ENCODE measurements at regions not wholly inside any gene's neighbourhood (a gene's known extent, or its start where the extent isn't known, plus 50 kb on each side); places are given as distances from the start of the nearest gene placed in this dataset.

DNA sequence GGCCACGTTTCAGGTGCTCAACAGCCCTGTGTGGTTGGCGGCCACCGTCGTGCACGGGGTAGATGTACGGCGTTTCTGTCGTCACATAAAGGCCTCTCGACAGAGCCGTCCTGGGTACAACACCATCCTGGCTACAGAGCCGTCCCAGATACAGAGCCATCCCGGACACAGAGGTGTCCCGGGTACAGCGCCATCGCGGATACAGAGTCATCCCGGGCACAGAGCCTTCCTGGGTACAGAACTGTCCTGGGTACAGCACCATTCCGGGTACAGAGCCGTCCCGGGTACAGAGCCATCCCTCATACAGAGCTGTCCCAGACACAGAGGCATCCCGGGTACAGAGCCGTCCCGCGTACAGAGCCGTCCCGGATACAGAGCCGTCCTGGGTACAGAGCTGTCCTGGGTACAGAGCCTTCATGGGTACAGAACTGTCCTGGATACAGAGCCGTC is 222.7 kb upstream of the SOX1 start:
- no peak for DNase-seq

DNA sequence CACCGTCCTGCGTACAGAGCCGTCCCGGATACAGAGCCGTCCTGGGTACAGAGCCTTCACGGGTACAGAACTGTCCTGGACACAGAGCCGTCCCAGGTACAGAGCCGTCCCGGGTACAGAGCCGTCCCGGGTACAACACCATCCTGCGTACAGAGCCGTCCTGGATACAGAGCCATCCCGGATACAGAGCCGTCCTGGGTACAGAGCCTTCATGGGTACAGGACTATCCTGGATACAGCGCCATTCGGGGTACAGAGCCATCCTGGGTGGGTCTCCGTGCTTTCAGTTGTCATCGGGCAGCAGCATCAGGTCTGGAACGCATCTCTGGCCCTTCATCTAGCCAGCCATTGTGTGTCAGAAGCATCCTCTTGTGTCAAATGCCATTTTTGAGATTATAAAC is 222.3 kb upstream of the SOX1 start:
- no peak for DNase-seq

DNA sequence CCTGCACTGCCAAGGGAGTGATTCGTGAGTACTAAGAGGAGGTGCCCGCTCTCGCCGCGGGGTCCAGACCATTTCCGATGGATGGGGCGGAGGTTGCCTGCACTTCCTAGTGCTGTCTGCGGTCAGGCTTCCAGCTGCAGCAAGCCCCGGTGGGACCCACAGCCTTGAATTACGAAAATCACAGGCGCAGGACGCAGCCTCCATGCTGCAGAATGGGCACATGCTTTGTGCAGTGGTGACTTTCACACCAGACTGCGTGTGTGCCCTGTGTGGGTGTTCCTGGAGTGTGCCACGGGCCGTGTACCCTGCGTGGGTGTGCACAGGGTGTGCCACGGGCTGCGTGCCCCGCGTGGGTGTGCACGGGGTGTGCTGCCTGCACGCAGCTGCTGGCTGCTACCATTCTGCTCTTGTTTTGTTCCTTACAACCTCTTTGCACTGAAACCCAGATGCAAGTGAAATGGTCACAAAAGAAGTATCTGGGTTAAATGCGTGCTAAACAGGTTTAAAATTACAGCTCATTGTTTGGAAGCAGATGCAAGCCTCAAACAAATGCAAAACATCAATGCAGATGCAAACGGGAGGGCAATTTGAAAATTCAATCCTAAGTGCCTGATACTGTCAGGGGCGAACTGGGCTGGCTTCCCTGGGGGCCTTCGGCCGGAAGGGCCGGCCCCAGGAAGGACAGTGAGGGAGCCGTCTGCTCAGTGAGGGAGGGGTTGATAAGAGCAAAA is 221.2 kb upstream of the SOX1 start:
- DNase-seq: no peak

DNA sequence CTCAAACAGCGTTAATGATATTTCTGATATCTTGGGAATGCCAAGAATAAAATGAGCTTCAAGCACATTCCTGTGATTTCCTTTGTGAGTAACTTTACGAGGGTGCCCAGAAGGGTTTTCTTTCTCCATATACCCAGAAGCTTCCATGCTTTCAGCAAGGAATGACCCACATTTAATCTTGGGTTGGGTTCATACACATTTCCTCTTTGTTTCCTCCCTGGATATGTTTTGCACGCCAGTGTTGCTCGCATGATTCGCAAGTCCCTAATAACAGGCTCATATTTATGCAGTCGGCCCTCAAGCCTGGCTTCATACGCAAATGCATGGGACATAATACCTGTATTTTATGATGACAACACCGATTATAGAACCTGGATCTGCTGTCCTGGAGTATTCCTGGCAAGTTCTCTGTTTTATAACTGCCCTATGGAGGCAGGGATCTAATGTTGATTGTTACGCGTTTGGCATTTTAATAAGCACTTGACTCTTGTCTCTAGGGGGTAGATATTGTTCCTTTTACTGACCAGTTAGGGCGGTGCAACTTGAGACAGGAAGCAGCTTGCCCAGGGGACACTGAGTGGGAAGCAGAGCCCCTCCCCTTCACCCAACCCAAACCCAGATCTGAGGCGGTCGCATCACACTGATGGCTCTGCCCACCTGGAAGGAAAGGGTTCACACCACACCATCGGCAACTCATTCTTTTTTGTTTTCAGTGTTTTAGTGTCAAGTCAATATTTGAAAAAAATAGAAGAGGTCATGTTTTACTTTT is 220.4 kb upstream of the SOX1 start:
- DNase-seq: no peak

DNA sequence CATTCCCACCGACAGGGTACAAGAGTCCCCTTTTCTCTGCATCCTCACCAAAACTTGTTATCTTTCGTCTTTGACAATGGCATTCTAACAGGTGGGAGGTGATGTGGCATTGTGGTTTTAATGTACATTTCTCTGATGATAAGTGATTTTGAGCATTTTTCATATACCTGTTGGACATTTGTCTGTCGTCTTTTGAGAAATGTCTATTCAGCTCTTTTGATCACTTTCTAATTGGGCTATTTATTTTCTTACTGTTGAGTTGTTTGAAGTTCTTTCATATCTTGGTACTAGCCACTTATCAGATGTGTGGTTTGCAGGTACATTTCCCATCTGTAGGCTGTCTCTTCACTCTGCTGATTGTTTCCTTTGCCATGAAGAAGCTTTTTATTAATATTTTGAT is 219.0 kb upstream of the SOX1 start:
- no peak for DNase-seq

DNA sequence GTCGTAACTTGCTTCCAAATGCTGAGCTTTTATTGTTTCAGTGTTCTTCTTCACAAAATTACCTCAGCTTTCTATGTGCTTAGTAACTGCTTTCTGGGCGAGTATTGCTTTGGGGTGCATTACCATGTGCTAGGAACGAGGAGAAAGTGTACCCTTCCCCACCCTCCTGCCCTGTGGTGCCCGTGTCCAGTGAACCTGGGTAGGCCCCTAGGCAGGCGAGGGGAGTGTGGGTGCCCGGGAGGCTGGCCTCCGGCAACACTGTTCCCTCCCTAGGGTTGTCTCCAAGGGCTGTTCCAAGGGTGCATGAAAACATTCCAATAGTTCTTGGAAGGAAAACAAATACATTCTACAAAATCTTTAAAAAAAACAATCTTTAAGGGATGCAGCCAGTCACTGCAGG is 216.5 kb upstream of the SOX1 start:
- DNase-seq: no peak

DNA sequence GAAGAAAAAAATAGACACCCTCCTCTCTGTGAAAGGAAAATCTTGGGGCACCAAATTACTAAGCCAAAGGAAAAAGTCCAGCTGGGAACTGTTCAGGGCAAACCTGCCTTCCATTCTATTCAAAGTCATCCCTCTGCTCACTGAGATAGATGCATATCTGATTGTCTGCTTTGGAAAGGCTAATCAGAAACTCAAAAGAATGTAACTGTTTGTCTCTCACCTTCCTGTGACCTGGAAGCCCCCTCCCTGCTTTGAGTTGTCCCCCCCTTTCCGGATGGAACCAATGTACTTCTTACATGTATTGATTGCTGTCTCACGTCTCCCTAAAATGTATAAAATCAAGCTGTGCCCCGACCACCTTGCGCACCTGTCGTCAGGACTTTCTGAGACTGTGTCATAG is 216.0 kb upstream of the SOX1 start:
- DNase-seq: no peak

DNA sequence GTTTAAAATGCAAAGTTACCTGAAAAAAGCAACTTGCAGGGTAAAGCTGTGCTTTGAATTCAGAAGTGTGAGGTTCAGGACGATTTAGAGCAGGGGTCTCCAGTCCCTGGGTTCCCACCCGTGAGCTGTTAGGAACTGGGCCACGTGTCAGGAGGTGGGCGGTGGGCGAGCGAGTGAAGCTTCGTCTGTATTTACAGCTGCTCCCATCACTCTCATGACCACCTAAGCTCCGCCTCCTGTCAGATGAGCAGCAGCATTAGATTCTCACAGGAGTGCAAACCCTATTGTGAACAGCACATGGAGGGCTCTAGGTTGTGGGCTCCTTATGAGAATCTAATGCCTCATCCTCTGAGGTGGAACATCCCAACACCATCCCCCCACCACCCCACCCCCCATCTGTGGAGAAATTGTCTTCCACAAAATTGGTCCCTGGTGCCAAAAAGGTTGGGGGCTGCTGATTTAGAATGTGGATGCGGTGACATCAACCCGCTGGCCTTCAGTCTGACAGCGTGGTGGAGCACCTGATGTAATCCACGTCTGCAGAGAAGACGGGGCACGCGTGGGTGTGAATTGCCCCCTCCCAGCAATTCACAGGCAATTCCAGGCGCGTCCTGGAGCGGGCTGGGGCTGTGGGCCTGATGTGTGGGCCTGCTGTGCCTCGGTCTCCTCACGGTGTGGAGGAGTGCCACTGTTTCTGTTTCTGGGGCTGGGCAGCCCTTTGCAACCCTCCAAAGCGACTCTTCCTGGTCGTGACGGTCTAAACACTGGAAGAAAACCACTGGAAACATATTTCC is 214.0 kb upstream of the SOX1 start:
- DNase-seq: peak; percentile 9

DNA sequence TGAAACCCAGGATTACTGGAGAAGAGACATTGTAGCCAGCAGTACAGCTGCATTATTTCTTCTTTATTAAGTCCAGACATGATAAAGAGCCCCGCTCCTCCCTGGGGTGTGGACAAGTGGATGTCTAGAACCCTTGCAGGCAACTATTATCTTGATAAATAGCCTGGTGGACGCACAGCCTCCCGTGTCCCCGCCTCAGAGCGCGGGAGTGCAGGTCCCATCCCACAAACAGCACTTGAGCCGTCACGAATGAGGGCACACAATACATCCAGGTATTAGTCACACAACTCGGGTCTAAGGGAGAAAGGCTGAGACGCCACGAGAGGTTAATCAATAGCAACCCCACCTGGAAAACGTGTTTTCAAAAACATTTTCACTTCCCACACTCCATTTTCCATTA is 213.2 kb upstream of the SOX1 start:
- peak; percentile 96 for DNase-seq

DNA sequence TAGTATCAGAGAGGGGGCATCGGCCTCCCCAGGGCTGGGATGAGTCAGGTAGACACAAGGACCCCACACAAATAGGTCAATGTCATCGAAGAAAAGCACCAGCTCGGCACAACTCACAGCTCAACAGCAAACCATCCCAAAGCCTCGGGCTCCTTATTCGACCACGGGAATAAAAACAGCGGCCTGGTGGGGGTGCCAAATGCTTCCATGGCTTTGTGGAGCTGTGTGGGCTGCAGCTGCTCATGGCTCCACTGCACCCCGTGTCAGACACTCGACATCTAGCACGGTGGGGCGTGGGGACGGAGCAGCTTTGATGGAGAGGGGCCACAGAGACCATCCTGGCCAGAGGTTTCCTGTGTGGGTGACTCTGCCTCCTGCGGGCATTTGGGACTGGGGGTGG is 212.5 kb upstream of the SOX1 start:
- DNase-seq: no peak

DNA sequence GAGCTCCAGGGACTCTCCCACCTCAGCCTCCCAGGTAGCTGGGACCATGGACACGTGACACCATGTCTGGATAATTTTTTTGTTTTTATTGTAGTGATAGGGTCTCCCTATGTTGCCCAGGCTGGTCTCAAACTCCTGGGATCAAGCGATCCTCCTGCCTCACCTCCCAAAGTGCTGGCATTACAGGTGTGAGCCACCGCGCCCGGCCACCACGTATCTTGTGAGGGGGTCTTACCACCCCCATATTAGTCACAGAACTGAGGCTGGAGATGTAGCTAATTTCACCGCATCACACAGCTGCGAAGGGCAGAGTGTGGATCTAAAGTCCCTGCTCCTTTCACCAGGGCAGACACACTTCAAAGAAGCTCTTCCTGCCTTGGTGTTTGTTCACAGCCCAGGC is 211.8 kb upstream of the SOX1 start:
- DNase-seq: no peak

DNA sequence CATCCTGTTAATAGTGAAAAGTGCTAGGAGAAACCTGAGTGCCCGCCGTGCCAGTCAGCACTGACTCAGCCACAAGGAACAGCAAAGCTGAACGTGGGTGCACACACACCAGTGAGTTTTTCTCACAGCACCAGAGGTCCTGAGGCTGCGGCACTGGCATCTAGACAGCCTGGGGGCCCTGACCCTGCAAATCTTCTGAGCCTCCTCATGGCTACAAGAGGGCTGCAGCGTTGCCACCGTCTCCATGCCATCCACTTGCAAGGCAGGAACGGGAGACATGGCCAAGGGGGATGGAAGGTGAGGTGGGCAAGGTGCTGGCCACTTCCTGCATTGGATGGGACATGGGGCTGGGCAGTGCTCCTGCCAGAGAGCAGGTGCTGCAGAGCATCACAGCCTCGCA is 211.2 kb upstream of the SOX1 start:
- DNase-seq: no peak

DNA sequence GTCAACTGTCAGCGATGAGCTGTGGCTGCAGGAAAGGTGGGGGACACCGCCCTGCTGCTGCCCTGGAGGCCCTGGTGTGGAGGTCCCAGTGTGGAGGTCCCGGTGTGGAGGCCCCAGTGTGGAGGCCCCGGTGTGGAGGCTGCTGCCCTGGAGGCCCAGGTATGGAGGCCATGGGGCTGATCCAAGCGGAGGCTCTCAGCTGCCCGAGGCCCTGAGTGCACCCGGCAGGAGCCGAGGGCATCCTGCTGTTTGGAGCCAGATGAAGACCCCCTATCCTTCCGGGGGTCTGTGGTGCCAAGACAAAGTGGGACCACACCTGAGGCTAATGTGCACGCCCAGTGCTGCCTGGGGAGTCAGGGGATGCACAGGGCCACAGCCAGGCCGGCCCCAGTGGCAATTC is 210.4 kb upstream of the SOX1 start:
- no peak for DNase-seq

DNA sequence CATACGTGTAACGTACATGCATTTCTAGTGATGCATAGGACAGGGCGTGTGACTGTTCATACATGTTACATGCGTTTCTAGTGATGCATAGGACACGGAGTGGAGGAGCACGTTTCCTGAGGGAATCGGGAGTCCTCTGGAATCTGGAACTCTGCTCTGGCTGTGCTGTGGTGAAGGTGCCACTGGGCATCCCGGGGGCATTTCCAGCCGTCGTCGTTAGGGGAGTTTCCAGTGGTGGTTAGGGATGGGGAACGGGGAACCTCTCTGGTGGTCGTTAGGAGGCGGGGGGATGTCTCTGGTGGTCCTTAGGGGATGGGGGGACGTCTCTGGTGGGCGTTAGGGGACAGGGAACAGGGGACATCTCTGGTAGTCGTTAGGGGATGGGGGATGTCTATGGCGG is 209.6 kb upstream of the SOX1 start:
- DNase-seq: no peak

DNA sequence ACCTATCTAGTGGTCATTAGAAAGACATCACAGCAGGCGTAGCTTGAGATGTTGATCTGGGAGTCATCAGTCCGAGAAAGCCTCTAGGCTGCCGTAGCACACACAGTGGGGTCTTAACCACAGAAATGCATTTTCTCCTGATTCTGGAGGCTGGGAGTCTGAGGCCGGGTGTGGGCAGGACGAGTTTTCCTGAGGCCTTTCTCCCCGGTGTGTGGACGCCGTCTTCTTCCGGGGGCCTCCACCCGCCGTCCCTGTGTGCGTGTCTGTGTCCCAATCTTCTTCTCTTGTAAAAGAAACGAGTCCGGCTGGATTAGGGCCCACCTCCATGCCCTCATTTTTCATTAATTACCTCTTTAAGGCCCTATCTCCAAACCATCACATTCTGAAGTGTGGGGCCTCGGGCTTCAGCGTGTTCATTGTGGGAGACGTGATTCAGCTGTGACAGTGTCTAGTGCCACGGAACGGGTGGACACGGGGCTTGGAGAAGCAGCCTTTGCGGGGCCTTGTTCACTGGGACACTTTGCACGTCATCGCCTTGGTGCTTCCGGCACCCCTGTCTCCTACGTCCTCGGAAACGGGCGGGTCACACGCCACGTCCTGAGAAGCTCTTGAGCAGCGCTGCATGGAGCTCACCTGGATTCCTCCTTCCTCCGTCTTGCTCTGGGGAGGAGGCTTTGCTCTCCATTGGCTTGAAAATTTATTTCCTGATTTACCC is 208.9 kb upstream of the SOX1 start:
- DNase-seq: no peak

DNA sequence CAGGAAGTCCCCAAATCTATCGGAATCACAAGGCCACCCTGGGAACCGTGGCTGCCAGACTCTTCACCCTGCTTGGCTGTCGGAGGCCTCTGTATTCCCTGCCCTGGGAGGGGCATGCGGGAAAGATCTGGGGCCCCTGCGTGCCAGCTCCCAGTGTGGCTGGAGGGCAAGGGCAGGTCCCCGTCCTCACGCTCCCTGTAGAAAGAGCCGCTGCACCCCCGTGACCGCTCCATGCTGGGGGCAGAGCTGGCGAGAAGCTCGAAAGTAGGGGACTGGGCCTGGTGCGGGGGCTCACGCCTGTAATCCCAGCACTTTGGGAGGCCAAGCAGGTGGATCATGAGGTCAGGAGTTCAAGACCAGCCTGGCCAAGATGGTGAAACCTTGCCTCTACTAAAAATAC is 208.4 kb upstream of the SOX1 start:
- DNase-seq: no peak

DNA sequence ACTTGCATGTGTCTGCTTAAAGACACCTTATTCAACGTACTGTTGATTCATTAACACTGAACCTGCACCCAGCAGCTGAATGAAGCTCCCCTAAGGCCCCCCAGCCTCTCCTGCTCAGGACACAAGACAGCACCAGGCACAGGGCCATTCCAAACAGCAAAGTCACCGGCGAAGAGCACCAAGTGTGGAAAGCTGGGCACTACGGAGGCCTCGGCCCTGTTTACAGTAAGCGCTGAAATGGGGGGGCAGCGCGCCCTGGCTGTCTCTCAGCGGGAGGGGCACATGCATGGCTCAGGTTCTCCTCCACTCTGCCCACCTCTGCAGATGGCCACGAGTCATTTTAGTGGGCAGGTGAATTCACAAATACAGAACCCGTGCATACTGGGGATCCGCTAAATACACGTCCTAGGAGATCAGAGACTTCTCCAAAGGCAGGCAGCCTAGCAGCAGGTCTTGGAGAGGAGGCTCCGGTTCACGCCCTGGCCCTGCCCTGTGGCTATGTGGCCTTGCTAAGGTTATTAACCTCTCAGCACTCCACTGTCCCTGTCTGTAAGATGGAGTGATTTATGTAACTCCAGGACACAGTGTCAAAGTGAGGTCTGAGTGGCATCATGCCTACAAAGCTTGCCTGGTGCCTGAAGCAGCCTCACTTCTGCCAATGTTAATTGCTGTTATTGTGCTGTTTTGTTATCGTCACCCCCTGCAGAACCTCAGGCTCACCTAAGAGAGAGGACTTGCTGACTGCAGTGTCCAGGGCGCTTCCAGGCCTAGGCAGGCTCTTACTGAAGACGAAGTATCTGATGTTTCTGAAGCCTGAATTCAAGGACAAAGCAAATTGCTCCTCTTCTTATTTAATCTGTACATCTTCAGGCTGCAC is 207.4 kb upstream of the SOX1 start:
- DNase-seq: peak; percentile 20

DNA sequence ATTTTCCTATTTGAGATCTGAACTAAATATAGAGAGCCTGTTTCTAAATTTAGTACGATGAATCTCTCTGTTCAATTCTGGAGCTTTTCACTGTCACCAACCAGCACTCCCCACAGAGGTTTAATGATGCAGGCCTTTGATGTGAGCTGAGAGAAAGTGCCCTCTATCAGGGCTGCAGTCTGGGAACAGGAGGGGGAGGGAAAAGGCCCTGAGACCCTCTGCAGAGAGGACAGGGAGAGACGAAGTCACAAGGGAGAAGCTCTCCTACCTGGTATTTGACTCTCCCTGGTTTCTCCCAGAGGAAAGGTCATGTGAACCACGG is 206.8 kb upstream of the SOX1 start:
- no peak for DNase-seq

DNA sequence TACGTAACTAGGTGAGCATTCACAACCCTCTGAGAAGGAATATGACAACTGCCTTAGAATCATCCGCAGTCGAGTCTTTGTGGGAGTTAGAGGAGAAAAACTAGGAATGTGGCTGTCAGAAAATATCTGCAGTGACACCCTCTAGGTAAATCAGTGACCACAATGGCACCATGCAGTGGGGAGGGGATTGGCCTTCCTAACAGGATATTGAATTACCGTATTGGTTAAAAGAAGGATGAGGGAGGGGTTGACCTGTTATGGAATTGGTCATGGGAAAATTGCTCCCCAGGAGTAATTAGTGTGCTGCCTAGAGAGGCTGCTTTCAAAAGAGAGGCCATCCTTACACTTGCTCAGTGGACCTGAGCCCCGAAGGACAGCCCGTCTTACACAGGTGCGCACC is 205.6 kb upstream of the SOX1 start:
- no peak for DNase-seq

DNA sequence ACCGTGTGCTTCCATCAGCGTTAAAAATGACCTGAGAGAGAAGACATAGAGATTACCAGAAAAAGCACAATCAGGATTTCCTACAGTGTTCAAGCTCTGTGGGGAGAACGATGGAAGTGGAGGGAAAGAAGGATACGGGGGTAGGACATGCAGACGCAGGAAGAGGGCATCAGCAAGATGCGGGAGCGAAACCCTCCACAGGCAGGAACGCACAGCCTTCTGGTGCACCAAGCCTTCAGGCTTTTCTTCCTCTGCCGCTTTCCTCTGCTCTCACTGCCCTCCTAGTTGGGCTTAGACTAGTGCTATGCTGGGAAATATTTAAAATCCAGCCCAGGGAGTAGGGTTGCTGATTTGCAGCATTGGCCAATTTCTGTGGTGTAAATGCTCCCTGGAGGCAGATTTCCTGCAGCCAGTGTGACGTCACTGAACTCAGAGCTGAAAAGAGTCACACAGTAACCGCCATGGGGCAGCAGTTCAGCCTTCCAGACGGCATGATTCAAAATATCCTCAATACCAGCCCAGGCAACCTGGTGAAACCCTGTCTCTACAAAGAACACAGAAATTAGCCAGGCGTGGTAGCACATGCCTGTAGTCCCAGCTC is 205.1 kb upstream of the SOX1 start:
- no peak for DNase-seq

DNA sequence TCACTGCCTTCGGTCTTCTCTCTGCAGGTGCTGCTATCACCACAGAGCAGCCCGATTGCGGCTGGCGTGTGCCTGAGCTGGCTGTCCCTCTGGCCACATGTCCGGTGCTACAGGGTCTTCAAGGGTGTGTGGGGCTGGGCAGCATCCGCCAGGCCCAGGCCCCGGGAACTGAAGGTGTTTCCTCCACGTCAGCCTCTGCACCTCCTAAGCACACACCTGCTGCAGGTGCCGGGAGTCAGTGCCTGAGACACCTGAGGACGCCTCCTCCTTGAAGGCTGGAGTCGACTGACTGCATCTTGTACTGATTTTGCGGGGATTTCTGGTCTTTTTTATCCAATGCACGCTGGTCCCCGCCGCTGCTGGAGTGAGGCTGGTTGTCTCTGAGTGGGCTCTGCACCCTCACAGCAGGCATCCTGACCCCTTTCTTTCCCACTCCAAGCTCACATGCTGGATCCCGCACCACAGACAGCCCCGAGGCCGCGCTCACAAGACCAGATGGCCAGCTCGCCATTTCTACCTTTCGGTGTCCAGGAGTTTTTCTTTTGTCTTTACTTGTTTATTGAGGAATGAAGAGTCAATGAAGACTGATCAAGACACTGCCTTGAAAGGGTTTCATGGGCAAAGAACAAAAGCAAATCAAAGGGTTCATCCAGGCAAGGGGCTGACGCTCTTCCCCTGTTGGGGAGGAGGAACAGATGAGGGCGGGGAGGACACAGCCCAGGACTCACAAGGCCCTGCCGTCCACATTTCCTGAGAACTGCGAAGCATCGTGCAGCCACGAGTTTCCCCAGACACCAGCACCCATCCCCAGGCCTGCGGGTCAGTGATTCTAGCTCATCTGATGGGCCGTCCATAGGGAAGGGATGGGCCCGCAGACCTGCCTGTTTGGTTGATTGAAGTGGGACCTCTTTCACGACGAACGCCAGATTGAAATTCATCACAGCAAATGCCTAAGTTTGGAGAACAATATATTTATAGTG is 203.8 kb upstream of the SOX1 start:
- DNase-seq: no peak
